ENCODE measurements at regions not wholly inside any gene's neighbourhood (a gene's known extent, or its start where the extent isn't known, plus 50 kb on each side); places are given as distances from the start of the nearest gene placed in this dataset.

DNA sequence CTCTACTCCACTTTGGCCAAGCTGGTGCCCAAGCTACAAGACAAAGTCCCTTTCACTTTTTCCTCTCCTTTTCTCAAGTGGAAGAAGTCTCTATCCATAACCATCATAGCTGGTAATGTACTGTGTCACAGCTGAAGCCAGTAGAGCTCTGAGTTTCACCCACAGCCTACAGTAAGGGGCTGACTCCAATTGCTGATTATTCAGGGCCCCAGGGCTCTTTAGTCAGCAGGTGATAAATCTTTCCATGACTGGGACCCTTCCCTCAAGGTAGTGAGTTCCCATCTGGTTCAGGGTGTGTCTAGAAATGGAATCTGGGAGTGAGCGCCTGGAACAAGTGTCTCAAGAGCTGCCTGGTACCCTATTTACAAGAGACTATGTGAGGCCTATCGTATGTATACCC, 436.0 kb upstream of the CA10 start:
- TF ChIP-seq, protein P1, sequence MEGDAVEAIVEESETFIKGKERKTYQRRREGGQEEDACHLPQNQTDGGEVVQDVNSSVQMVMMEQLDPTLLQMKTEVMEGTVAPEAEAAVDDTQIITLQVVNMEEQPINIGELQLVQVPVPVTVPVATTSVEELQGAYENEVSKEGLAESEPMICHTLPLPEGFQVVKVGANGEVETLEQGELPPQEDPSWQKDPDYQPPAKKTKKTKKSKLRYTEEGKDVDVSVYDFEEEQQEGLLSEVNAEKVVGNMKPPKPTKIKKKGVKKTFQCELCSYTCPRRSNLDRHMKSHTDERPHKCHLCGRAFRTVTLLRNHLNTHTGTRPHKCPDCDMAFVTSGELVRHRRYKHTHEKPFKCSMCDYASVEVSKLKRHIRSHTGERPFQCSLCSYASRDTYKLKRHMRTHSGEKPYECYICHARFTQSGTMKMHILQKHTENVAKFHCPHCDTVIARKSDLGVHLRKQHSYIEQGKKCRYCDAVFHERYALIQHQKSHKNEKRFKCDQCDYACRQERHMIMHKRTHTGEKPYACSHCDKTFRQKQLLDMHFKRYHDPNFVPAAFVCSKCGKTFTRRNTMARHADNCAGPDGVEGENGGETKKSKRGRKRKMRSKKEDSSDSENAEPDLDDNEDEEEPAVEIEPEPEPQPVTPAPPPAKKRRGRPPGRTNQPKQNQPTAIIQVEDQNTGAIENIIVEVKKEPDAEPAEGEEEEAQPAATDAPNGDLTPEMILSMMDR (IDR thresholded peaks at IDR 0.05), result no peak
- TF ChIP-seq POLR2A (IDR thresholded peaks at IDR 0.05), result no peak
